ENCODE measurements at regions not wholly inside any gene's neighbourhood (a gene's known extent, or its start where the extent isn't known, plus 50 kb on each side); places are given as distances from the start of the nearest gene placed in this dataset.

GRCh38 chr2:5959836-5960820 is 267.9 kb downstream of the SOX11 start:
- DNase-seq = no peak

DNA sequence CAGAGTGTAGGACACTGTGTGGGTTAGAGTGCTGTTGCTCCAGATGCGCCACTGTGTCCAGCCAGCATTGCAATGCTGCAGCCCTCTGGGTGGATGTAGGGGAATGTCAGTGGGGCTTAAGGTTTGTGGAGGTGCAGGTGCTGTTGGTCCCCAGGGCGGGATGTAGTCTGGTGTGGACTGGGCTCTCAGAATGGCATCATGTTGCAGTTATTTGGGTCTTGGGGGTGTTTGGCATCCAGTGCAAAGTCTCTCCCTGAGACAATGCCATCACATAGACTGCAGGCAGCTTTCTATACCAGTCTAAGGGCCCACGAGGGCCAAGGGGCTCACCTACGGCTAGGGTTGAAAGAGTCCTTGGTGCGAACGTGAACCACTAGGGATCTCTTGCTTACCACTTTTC is 275.3 kb downstream of the SOX11 start:
- DNase-seq = no peak

- DNase-seq = no peak
These were observed 277.1 kb downstream of the SOX11 start for GRCh38 chr2:5969303-5969702.

GRCh38 chr2:5970347-5970746 is 278.2 kb downstream of the SOX11 start:
- no peak for DNase-seq

DNA sequence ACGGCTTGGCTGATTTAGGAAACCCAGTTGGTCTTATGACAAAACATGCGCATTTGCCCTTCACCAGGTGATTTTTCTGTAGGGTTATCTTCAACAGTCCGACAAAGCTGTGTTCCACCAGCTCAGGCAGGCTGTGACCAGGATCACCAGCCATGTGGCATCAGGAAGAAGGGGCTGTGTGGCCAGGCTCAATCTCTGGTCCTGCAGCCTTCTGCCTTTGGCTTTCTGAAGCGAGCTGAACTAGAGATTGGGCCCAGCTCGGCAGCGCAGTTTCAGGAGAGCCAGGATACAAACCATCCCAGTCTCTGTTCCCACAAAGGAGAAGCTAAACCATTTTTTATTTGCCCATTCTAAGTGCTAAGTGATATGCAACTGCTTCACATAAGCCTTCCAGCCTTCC is 282.3 kb downstream of the SOX11 start:
- DNase-seq = no peak

- no peak for DNase-seq
These were observed 283.2 kb downstream of the SOX11 start for GRCh38 chr2:5975401-5975800.

GRCh38 chr2:5976531-5977065 is 284.4 kb downstream of the SOX11 start:
- DNase-seq = peak; percentile 20 to 42

GRCh38 chr2:5977477-5977876 is 285.3 kb downstream of the SOX11 start:
- DNase-seq = no peak

GRCh38 chr2:5978131-5978751 is 286.1 kb downstream of the SOX11 start:
- DNase-seq = no peak

DNA sequence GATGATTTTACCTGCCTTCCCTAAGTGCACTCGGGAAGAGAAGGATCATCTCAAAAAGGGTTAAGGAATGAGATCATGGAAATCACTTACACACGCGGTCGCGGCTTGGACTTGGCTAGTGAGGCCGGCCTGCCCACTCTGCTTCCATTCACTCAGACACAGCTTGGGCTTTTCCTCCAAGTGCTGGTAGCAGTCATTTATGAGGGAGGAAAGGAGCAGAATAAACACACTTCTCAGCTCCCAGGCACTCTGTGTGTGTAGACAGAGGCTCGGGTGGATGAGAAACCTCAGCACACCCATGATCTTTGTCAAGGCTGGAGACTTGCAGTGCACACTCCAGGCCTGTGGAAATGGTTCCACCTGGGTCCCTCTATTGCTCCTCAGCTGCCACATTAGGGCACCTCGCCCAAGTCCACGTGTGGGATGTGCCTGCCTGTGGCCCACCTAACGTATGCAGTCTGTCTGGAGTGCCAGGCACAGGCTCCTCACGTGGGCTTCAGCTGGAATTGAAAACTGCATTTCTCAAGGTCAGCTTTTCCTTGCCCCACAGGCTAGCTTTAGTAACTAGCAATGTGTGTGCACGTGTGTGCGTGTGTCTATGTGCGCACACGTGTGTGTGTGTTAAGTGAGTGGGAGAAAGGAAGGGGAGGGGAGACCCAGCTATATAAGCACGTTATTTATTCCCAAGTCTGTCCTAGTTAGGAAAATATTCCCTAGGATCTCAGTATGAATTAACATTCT is 288.4 kb downstream of the SOX11 start:
- no peak for DNase-seq

DNA sequence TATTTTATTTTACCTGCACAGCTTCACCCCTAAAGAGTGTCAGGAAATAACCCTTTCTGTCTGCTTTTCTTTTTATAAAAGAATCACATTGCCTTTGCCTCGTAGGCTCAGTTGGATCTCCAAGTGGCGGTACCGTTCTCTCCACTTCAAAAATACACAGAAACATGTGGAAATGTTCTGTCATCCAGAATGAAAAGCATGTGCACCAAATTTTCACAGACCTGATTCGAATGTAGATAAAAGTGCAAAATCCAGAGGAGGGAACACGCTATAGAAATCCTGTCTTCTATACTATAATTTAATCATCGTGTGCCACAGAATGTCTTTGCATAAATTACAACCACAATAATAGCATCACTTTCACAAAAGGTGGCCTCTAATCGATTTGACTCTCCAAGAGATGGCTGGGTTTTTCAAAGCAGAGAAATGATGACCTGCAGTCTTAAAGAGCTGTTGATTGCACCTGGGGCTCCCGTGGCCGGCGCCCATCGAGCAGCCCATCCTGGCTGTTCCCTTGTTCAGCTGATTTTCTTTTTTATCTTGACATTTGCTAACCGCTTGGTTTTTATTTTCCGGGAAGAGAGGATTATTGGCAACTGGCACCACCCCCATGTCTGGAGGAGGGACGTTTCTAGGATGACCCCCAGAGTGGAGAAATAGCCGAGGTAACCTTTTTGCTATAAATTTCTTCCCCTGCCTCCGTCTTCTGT is 290.2 kb downstream of the SOX11 start:
- no peak for DNase-seq

- DNase-seq = no peak
These were observed 290.7 kb downstream of the SOX11 start for GRCh38 chr2:5982903-5983265.

GRCh38 chr2:5983511-5984272 is 291.5 kb downstream of the SOX11 start:
- DNase-seq = no peak

DNA sequence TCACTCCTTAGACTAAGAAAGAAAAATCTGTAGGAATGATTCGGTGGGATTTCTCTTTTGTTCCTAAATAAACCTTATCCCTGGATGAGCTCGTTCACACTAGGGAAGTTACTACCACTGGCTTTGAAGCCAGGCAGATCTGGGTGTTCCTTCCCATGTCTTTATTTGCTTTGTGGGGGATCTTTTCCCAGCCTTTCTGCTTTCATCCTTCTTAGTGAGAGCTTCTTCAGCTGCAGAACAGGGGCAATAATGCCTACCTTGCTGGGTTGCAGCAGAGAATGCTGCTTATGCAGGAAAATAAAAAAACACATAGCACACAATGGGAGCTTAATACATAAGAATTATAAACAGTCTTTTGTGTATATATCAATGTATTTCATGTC is 292.1 kb downstream of the SOX11 start:
- DNase-seq = no peak

DNA sequence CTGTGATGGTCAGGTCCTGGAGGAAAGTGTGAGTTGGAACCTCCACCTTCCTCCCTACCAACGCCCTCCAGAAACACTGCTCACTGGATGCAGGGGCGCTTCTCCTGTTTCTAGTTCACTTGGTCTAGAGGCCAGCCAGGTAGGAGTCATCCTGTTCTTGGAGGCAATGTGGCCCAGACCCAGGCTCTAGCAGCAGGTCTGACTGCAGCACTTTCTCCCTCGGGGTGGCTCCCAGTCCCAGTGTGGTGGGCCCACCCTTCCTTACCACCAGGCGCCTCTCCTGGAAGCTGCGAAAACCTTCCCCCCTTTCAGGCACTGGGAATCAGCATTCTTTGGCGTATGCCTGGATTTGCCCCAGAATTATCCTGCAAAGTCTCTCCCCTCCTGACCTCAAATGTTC is 292.8 kb downstream of the SOX11 start:
- no peak for DNase-seq

GRCh38 chr2:5985536-5986385 is 293.6 kb downstream of the SOX11 start:
- no peak for DNase-seq

DNA sequence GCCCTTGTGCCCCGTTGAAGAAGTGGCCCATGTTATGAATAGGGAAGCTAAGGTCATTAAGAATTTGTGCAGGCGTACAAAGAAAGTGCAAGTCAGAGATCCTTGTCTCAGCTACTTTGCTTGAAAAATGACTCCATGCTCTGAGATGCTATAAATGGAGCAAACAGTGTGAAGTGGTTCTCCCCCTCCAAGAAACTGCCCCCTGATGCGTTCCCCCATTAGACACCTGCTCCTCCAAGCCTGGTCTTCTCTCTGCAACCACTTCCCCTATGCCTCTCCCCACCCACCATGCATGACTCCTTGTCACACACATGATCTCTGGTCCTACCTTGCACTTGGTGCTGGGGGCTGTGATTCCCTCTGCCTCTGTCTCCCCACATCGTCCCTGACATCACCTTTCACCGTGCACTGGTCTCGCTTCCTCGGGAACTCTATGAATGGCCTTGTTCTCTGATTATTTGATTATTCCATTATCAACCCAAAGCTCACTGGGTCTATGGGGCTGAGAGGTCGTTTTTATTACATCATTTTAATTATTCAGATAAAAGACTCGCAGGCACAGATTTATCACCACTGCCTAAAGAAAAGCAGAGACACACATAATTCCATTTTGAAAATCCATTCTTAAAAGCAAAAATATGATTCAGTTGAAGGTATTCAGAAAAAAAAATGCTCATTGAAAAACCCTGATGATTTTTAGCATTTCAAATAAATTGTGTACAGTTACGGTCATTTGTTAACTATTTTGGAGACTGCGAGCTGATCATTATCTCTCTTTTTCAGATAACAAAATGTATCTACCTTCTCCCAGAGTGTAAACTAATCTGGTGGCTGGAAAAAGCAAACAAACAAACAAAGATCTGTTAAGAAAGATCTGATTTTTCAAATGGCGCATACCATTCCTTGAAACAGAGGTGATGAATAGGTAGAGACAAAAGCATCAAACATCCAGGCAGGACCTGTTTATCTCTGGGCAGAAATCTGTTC is 294.9 kb downstream of the SOX11 start:
- no peak for DNase-seq

DNA sequence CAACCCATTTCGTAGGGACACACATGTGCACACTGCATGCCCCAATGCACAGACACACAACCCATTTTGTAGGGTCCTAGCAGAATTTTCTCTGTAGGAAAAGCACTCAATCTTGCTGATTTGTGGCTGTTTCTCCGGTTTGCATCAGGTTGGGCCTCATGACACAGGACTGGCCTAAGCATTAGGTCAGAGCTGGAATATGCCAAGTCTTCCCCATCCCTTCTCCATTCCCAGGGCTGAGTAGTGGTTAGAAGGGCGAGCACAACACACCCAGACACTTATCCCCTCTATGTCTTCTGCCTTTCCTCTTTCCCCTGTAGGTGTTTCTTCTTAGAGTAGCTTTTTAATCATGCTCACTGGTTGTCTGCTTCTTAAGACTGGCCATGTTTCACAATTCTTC is 295.9 kb downstream of the SOX11 start:
- DNase-seq = no peak

- no peak for DNase-seq
These were observed 297.9 kb downstream of the SOX11 start for GRCh38 chr2:5990086-5990485.

Data from NCI-H2081 (cell line).